GM10266 (cell line): ENCODE measurements at regions not wholly inside any gene's neighbourhood (a gene's known extent, or its start where the extent isn't known, plus 50 kb on each side); places are given as distances from the start of the nearest gene placed in this dataset.
"Not testable (repeated sequence)": the region's sequence is repeated elsewhere in the genome, so short reads cannot be mapped to it uniquely, and the experiment has no call there.

ENCODE experiments used
- DNase-seq: peaks from one replicate; pipeline ENCODE4 v3.0.0; 2012; ENCODE audit errors: extremely low spot score
- TF ChIP-seq, protein P1 (sequence below): IDR thresholded peaks from 2 replicates; pipeline ENCODE4 v1.5.1; 2012; ENCODE audit warnings: mild to moderate bottlenecking, low read depth; ENCODE audit not compliant: control insufficient read depth, insufficient read depth; ENCODE audit errors: missing control alignments

DNA sequence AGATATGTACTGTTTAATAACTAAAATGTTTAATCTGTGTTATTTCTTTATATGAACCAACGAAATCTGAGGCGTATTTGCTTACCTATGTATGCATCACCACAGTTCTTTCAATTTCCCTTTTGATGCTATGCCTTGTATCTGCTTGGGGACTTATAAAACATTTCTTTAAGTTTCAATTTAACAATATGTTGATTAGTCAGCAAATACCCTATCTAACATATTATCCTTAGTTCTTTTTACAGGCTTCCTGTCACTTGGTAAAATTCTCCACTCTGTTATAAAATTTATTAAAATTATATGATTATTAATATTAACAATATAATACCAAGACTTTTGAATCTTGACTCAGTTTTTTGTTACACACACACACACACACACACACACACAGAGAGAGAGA, 174.3 kb downstream of the CPS1 start:
- no peak for DNase-seq
- TF ChIP-seq, protein P1, sequence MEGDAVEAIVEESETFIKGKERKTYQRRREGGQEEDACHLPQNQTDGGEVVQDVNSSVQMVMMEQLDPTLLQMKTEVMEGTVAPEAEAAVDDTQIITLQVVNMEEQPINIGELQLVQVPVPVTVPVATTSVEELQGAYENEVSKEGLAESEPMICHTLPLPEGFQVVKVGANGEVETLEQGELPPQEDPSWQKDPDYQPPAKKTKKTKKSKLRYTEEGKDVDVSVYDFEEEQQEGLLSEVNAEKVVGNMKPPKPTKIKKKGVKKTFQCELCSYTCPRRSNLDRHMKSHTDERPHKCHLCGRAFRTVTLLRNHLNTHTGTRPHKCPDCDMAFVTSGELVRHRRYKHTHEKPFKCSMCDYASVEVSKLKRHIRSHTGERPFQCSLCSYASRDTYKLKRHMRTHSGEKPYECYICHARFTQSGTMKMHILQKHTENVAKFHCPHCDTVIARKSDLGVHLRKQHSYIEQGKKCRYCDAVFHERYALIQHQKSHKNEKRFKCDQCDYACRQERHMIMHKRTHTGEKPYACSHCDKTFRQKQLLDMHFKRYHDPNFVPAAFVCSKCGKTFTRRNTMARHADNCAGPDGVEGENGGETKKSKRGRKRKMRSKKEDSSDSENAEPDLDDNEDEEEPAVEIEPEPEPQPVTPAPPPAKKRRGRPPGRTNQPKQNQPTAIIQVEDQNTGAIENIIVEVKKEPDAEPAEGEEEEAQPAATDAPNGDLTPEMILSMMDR, result no peak

DNA sequence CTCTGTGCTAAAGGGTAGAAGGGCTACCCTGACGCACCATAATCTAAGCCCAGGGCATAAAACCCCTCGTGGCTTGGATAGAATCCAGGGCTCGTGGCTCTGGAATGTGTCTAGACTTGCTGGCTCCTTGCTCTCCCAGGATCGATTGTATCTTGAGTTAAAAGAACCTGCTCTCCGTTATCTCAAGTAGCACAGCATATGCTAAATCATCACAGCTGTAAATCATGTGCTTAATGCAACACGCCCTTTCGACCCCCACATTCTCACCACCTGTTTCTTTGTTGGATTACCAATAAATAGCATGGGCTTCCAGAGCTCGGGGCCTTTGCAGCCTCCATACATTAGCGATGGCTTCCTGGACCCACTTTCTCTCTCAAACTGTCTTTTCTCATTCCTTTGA, 190.4 kb downstream of the CPS1 start:
- not testable (repeated sequence) for DNase-seq

DNA sequence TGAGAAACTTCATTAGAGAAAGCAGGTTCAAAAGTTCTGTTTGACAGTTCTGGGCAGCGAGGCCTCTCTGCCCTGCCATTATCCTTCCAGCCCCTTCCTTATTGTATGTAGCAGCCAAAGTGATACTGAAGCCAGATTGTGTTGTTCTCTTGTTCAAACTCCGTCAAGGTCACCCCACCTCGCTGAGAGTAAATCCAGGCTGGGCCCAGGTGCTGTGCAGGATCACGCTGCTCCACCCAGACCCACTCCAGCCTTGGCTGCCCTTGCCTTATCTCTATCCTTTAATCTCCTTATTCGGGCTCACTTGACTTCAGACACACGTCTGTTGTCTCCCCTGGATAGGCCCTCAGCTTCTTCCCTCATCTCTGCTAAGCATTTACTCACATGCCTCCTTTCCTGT, 196.1 kb downstream of the CPS1 start:
- DNase-seq, result no peak
- TF ChIP-seq, protein P1, result no peak

DNA sequence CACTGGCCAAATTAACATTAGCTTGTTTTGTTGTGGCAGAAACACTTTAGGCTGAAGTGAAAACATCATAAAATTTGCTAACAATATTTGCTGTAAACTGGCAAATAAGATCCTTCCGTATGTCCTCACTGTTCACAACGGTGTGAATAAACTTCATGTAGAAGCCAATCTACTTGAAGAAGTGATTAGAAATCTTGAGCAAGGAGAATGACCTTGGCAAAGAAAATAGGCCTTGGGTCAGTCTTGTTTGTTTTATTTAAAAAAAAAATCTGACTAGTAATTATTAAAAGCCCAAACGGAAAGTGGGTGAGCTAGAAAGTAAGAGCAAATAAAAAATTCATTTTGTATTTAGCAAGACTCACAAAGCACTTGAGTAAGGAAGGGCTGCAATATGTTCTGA, 197.0 kb downstream of the CPS1 start:
- TF ChIP-seq, protein P1, result no peak
- no peak for DNase-seq

DNA sequence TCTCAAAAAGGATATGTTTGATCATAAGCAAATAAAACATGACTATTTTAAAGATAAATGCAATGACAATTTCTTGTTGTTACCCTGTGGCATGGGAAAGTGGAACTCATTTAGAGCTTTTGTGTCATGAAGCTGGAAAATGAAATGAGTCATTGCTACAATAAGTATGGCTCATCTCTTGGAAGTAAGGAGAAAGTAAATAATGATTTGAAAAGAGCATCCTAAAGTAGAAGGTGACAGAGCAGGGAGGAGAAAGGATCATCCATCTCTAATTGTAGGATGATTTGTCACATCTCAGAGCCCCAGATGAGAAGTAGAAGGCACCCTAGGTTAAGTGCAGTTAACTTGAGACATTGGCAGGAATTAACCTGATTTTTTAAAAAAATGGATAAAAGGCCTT, 200.5 kb downstream of the CPS1 start:
- TF ChIP-seq, protein P1, result no peak
- no peak for DNase-seq

DNA sequence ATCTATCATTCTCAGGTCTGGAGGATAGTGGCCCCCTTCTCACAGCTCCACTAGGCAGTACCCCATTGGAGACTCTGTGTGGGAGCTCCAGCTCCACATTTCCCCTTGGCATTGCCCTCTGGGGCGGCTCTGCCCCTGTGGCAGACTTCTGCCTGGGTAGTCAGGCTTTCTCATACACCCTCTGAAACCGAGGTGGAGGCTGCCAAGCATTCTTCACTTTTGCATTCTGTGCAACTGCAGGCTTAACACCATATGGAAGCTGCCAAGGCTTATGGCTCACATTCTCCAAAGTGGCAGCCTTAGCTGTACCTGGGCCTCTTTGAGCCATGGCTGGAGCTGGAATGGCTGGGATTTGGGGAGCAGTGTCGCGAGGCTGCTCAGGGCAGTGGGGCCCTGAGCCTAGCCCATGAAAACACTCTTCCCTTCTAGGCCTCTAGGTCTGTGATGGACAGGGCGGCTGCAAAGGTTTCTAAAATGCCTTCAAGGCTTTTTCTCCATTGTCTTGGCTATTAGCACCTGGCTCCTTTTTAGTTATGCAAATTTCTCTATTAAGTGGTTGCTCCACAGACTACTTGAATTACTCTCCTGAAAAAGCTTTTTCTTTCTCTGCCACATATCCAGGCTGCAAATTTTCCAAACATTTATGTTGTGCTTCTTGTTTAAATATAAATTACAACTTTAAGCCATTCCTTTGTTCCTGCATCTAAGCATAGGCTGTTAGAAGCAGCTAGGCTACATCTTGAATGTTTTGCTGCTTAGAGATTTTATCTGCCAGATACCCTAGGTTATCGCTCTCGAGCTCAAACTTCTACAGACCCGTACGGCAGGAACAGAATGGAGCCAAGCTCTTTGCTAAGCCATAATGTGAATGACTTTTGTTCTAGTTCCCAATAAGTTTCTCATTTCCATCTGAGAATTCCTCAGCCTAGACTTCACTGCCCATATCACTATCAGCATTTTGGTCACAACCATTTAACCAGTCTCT, 206.5 kb downstream of the CPS1 start:
- TF ChIP-seq, protein P1, result no peak
- no peak for DNase-seq

DNA sequence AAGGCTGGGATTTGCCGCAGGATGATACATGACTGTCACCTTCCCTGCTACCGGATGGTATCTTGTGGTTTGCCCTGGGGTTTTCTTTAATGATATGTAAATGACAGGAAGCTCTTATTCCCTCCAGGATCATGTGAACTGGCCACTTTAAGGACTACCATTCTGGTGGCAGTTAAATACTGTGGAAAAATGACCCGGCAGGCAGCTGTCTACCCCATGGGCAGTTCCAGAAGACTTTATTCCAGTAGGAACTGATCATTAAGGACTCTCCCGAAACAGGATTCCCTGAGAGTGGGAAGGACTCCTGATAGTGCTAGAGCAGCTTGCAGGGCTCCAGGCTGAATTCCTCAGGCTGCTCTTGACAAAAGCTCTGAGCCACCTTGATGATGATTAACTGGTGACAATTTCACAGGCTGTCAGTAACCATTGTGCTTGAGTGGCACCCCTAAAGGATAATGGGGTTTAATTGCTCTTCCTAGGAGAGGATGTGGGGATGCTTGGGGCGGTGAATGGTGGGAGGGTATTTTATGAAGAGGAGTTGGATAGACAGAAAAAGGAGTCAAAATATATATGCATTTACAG, 212.0 kb downstream of the CPS1 start:
- no peak for DNase-seq
- TF ChIP-seq, protein P1, result no peak
